Neural progenitor cell (in vitro differentiated cells): ENCODE measurements at regions not wholly inside any gene's neighbourhood (a gene's known extent, or its start where the extent isn't known, plus 50 kb on each side); places are given as distances from the start of the nearest gene placed in this dataset.

Experiments used
- EZH2 ChIP-seq: fragments of 200-600 bp; sonication (generic); IDR thresholded peaks from 2 replicates; pipeline ENCODE4 v1.6.1; 2017; ENCODE audit warnings: antibody characterized with exemption, mild to moderate bottlenecking, moderate library complexity
- TF ChIP-seq, protein P1 (sequence below): fragments of 200-600 bp; sonication (generic); IDR thresholded peaks from 2 replicates; pipeline ENCODE4 v1.5.1; 2017; ENCODE audit warnings: antibody characterized with exemption, mild to moderate bottlenecking

DNA sequence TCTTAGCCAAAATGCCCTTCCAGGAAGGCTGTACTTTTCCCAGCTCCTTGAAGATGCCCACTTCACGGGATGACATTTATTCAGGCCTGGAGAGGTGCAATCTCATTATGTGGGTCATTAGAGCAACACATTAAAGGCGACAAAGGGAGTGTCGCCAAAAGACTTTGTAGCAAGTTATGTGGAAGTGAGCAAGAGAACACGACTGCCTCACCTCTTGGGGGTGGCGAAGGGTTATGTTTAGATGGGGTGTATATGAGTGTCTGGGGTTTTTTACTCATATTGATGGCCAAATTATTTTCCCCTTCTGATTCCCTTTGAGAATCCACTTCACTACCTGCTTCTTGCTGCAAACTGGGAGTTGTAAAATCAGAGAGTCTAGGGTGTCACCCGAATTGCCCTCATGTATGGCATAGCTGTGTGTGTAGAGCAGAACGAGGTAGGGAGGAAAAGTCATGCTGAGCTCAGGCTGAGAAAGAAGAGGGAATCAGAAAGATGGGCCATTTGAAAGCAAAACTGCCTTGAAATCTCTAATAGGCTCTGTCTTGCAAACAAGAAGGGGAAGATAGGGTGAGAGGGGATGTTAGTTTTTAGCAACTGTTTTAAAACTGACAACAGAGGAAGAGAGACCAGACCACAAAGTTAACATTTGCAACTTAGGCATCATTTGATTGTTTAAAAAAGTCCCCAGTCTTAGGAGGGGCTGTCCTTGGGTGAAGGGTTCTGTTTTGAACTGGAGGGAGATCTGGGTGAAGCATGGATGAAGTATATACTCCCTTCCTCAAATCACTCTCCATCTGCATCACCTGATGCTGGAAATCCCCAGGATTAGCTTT is 97.1 kb upstream of the IL12B start:
- TF ChIP-seq, protein P1, sequence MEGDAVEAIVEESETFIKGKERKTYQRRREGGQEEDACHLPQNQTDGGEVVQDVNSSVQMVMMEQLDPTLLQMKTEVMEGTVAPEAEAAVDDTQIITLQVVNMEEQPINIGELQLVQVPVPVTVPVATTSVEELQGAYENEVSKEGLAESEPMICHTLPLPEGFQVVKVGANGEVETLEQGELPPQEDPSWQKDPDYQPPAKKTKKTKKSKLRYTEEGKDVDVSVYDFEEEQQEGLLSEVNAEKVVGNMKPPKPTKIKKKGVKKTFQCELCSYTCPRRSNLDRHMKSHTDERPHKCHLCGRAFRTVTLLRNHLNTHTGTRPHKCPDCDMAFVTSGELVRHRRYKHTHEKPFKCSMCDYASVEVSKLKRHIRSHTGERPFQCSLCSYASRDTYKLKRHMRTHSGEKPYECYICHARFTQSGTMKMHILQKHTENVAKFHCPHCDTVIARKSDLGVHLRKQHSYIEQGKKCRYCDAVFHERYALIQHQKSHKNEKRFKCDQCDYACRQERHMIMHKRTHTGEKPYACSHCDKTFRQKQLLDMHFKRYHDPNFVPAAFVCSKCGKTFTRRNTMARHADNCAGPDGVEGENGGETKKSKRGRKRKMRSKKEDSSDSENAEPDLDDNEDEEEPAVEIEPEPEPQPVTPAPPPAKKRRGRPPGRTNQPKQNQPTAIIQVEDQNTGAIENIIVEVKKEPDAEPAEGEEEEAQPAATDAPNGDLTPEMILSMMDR = no peak
- no peak for TF ChIP-seq EZH2
